ENCODE measurements at regions not wholly inside any gene's neighbourhood (a gene's known extent, or its start where the extent isn't known, plus 50 kb on each side); places are given as distances from the start of the nearest gene placed in this dataset.
A peak's percentile ranks its signal among the peaks of the same experiment; 100 is the strongest.

DNA sequence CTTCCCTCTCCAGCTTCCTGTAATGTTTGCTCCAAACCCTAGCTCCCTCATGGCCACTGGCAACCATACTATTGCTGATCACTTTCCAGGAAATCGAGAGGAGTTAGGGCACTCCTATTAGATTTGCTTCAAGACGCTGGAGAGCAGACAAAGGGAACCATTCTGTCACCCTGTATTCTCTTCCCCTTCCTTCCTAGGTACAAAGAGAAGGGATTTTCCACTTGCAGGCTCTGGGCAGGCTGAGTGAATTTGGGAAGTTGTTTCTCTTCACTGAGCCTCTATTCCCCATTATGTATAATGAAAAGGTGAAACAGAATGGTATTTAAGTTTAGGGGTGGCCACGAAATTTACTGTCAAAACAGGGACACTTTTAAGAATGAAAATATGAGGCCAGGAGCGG lies 99.4 kb upstream of the LPP start:
- Histone ChIP-seq H2BK12ac (ENCODE audit: insufficient read length, low read depth, low read length) (no peak overlapping the region), H2BK120ac (ENCODE audit: low read depth, low read length, poor library complexity, severe bottlenecking) (no peak overlapping the region), H3K14ac (ENCODE audit: insufficient read depth, low read length) (no peak overlapping the region), H3K9ac (ENCODE audit: extremely low read depth, insufficient read length, low read length) (no peak overlapping the region), H3K27ac (ENCODE audit: insufficient read length, low read depth, low read length) (no peak overlapping the region), H3K23ac (ENCODE audit: insufficient read length, low read depth, low read length) (no peak overlapping the region), H3K4me1 (ENCODE audit: insufficient read depth, low read length) (no peaks in the 10 kb centered on the region), H4K8ac (replicated peaks; ENCODE audit: insufficient read length, low read depth, low read length) (no peak overlapping the region), H2AFZ (ENCODE audit: low read length) (no peak overlapping the region), H3K79me1 (ENCODE audit: insufficient read depth, low read depth, low read length, poor library complexity, severe bottlenecking) (no peaks in the 10 kb centered on the region), H3K23me2 (ENCODE audit: insufficient read length, low read depth, low read length, poor library complexity, severe bottlenecking) (no peaks in the 10 kb centered on the region), H2BK5ac (ENCODE audit: insufficient read length, low read length) (no peak overlapping the region), H3K4me2 (ENCODE audit: insufficient read depth, insufficient read length, low read length) (no peak overlapping the region), H2BK20ac (ENCODE audit: low read depth, low read length, poor library complexity, severe bottlenecking) (no peak overlapping the region), H3K18ac (ENCODE audit: insufficient read length, low read depth, low read length) (no peak overlapping the region), H2AK5ac (ENCODE audit: insufficient read length, low read length) (no peak overlapping the region), H3K79me2 (ENCODE audit: insufficient read depth, low read length) (no peaks in the 10 kb centered on the region), H4K91ac (ENCODE audit: insufficient read length, low read depth, low read length) (no peak overlapping the region), H2BK15ac (ENCODE audit: low read depth, low read length) (no peak overlapping the region), H3K56ac (ENCODE audit: insufficient read length, low read depth, low read length) (no peak overlapping the region), H4K5ac (ENCODE audit: insufficient read length, low read depth, low read length) (no peak overlapping the region), H3T11ph (ENCODE audit: low read length) (no peak overlapping the region), H3K9me3 (ENCODE audit: control insufficient read depth, low read depth, low read length) (no peaks in the 10 kb centered on the region), H3K4ac (ENCODE audit: low read depth, low read length) (no peak overlapping the region), H3K27me3 (ENCODE audit: insufficient read depth, low read length) (no peaks in the 10 kb centered on the region), H4K20me1 (ENCODE audit: control insufficient read depth, insufficient read depth, insufficient read length) (no peaks in the 10 kb centered on the region)
- no peaks in the 10 kb centered on the region; the same call in 1 of the 2 replicates for H3K27me3 Mint-ChIP-seq (ENCODE audit: low read depth)
- DNase-seq, result no peak
- no peaks in the 10 kb centered on the region for H3K36me3 Mint-ChIP-seq (ENCODE audit: insufficient read depth in 1 of 3, low read depth in 3 of 3)
- H3K9me3 Mint-ChIP-seq, result no peaks in the 10 kb centered on the region
- H3K4me3 Mint-ChIP-seq, result no peak overlapping the region
- 0 out of 7 replicates have a peak overlapping the region, but pooled peaks of 1 of the 3 experiments have one; percentile 35 for H3K27ac Mint-ChIP-seq
- peaks cover 16 to 18% of the 10 kb centered on the region in 2 experiments for H3K4me1 Mint-ChIP-seq
- TF ChIP-seq, protein P1, sequence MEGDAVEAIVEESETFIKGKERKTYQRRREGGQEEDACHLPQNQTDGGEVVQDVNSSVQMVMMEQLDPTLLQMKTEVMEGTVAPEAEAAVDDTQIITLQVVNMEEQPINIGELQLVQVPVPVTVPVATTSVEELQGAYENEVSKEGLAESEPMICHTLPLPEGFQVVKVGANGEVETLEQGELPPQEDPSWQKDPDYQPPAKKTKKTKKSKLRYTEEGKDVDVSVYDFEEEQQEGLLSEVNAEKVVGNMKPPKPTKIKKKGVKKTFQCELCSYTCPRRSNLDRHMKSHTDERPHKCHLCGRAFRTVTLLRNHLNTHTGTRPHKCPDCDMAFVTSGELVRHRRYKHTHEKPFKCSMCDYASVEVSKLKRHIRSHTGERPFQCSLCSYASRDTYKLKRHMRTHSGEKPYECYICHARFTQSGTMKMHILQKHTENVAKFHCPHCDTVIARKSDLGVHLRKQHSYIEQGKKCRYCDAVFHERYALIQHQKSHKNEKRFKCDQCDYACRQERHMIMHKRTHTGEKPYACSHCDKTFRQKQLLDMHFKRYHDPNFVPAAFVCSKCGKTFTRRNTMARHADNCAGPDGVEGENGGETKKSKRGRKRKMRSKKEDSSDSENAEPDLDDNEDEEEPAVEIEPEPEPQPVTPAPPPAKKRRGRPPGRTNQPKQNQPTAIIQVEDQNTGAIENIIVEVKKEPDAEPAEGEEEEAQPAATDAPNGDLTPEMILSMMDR (conservative IDR thresholded peaks at IDR 0.05), result no peak
- no CpG with 5 or more reads among the region's 4 CpGs for WGBS (ENCODE audit: extremely low coverage, insufficient read length, low lambda C conversion rate)

Measured in H9 (cell line).